Tibial nerve (tissue), 4 donors: ENCODE measurements at regions not wholly inside any gene's neighbourhood (a gene's known extent, or its start where the extent isn't known, plus 50 kb on each side); places are given as distances from the start of the nearest gene placed in this dataset.

ENCODE experiments used
- DNase-seq, 2 donors: peaks; one replicate each; pipeline ENCODE4 v3.0.0-alpha.2; 2019; ENCODE audit warnings: low spot score in 2 of 2
- H3K27ac ChIP-seq, 4 donors: fragments of 200-600 bp; sonication (generic) in 3 of 4; one replicate each; pipeline ENCODE4 v1.5.1; 2017 to 2019; ENCODE audit warnings: mild to moderate bottlenecking in 1 of 4
- H3K27me3 ChIP-seq, 2 donors: fragments of 200-600 bp; sonication (generic) in 1 of 2; one replicate each; pipeline versions ENCODE4 v1.5.1 to v1.6.0; 2017 to 2019
- H3K36me3 ChIP-seq, 3 donors: fragments of 200-600 bp; sonication (generic); one replicate each; pipeline ENCODE4 v1.5.1; 2018 to 2019
- H3K4me1 ChIP-seq, 4 donors: fragments of 200-600 bp; sonication (generic) in 3 of 4; one replicate each; pipeline ENCODE4 v1.5.1; 2017 to 2019
- H3K4me3 ChIP-seq, 4 donors: fragments of 200-600 bp; sonication (generic) in 3 of 4; one replicate each; pipeline ENCODE4 v1.5.1; 2017 to 2019; ENCODE audit warnings: mild to moderate bottlenecking in 1 of 4, moderate library complexity in 1 of 4
- H3K9me3 ChIP-seq, 4 donors: fragments of 200-600 bp; sonication (generic) in 3 of 4; one replicate each; pipeline ENCODE4 v1.5.1; 2017 to 2019
- EP300 ChIP-seq, 2 donors: sonication (generic); formaldehyde crosslinking; IDR thresholded peaks; one replicate each; pipeline ENCODE4 v1.6.1; 2017; ENCODE audit warnings: antibody characterized with exemption in 2 of 2, mild to moderate bottlenecking in 1 of 2
- POLR2A ChIP-seq, 2 donors: fragments of 450-650 bp; IDR thresholded peaks; one replicate each; pipeline ENCODE4 v1.6.1; 2017; ENCODE audit warnings: antibody characterized with exemption in 2 of 2, mild to moderate bottlenecking in 2 of 2, moderate library complexity in 2 of 2
- WGBS, 2 donors: methylation state at CpG; one replicate each; pipeline ENCODE4 v1.1.5; 2018; 5-methylcytosine and 5-hydroxymethylcytosine counted together
- TF ChIP-seq, protein P1 (sequence below), 5 experiments: fragments of 200-600 bp in 3 of 5; fragments of 450-650 bp in 2 of 5; sonication (generic) in 3 of 5; IDR thresholded peaks; one replicate each; pipeline ENCODE4 v1.5.1; 2016 to 2019; ENCODE audit warnings: antibody characterized with exemption in 5 of 5, mild to moderate bottlenecking in 3 of 5, moderate library complexity in 2 of 5

DNA sequence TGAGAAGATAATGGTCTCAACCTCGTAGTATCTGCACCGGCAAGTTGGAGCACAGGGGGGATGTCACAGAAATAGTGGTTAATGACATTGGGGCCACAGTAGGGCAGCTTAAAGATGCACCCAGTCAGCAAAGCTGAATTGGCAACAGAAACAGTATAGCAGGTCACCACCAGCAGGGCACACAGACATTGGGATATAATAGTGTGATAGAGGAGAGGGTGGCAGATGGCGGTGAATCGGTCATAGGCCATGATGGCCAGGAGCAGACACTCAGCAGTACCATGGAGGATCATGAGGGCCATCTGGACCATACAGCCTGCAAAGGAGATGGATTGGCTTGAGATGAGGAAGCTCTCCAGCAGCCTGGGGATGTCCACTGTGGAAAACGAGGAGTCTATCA, 106.0 kb upstream of the OR9Q1 start:
- no peaks in the 10 kb centered on the region for H3K27me3 ChIP-seq
- no peak overlapping the region for H3K4me3 ChIP-seq
- H3K36me3 ChIP-seq = no peaks in the 10 kb centered on the region
- H3K4me1 ChIP-seq = no peaks in the 10 kb centered on the region
- no peak overlapping the region for H3K27ac ChIP-seq
- H3K9me3 ChIP-seq = peaks cover 0 to 16% (median 0%) of the 10 kb centered on the region in 4 donors
- TF ChIP-seq POLR2A (IDR thresholded peaks at IDR 0.05) (no peak), EP300 (IDR thresholded peaks at IDR 0.05) (no peak)
- TF ChIP-seq, protein P1, sequence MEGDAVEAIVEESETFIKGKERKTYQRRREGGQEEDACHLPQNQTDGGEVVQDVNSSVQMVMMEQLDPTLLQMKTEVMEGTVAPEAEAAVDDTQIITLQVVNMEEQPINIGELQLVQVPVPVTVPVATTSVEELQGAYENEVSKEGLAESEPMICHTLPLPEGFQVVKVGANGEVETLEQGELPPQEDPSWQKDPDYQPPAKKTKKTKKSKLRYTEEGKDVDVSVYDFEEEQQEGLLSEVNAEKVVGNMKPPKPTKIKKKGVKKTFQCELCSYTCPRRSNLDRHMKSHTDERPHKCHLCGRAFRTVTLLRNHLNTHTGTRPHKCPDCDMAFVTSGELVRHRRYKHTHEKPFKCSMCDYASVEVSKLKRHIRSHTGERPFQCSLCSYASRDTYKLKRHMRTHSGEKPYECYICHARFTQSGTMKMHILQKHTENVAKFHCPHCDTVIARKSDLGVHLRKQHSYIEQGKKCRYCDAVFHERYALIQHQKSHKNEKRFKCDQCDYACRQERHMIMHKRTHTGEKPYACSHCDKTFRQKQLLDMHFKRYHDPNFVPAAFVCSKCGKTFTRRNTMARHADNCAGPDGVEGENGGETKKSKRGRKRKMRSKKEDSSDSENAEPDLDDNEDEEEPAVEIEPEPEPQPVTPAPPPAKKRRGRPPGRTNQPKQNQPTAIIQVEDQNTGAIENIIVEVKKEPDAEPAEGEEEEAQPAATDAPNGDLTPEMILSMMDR (IDR thresholded peaks at IDR 0.05) = no peak
- 67 to 84% methylated on average over 5 of the region's 5 CpGs for WGBS, 2 donors
- no peak for DNase-seq

DNA sequence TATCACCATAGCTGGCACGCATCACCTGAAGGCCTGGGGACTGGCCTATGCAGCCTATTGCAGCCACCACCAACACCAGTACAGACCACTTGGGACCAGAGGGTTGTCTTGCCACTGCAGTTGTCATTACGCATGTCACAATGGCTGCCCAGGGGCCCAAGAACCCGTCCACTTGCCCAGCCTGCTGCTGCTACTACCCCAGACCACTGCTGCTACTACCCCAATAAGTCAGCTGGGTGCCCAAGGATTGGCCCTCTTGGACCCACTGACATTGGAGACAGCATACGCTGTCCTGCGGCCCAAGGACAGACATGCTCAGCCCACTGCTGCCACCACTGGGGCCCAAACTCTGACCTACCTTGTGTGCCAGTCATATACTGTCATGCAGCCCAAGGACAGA, 102.7 kb upstream of the OR9Q1 start:
- TF ChIP-seq POLR2A (IDR thresholded peaks at IDR 0.05) = no peak
- TF ChIP-seq EP300 (IDR thresholded peaks at IDR 0.05) = no peak
- TF ChIP-seq, protein P1 (IDR thresholded peaks at IDR 0.05) = no peak
- DNase-seq = no peak
- 80 to 100% methylated on average over 1 to 4 of the region's 5 CpGs for WGBS, 2 donors
- Histone ChIP-seq H3K27ac (no peak overlapping the region), H3K9me3 (peaks cover 0 to 13% (median 0%) of the 10 kb centered on the region in 4 donors), H3K4me1 (no peaks in the 10 kb centered on the region), H3K27me3 (no peaks in the 10 kb centered on the region), H3K4me3 (no peak overlapping the region), H3K36me3 (no peaks in the 10 kb centered on the region)

DNA sequence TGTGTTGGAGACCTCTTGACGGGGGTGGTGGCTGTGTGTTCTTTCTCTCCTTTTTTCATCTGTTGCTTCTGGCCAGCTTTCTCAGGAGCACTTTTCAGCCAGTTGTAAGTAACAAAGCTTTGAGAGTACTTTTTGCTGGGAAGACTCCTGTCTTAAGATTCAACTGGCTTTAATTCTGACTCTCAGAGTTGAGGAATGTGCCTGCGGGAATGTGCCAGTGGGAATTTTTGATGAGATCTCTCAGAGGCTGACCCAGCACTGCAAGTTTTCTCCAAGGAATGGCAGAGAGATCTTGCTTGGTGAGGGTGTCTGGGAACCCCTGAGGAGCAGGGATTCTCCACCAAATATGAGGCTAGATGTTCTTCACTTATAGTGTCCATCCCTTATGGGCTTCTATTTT, 91.6 kb upstream of the OR9Q1 start:
- H3K36me3 ChIP-seq = no peaks in the 10 kb centered on the region
- TF ChIP-seq, protein P1 (IDR thresholded peaks at IDR 0.05) = no peak
- TF ChIP-seq POLR2A (IDR thresholded peaks at IDR 0.05) = no peak
- TF ChIP-seq EP300 (IDR thresholded peaks at IDR 0.05) = no peak
- no peak for DNase-seq
- no peaks in the 10 kb centered on the region for H3K27me3 ChIP-seq
- H3K27ac ChIP-seq = no peak overlapping the region
- no peaks in the 10 kb centered on the region for H3K4me1 ChIP-seq
- no peak overlapping the region for H3K4me3 ChIP-seq
- 86 to 88% methylated on average over 2 of the region's 2 CpGs for WGBS, 2 donors
- H3K9me3 ChIP-seq = no peaks in the 10 kb centered on the region

DNA sequence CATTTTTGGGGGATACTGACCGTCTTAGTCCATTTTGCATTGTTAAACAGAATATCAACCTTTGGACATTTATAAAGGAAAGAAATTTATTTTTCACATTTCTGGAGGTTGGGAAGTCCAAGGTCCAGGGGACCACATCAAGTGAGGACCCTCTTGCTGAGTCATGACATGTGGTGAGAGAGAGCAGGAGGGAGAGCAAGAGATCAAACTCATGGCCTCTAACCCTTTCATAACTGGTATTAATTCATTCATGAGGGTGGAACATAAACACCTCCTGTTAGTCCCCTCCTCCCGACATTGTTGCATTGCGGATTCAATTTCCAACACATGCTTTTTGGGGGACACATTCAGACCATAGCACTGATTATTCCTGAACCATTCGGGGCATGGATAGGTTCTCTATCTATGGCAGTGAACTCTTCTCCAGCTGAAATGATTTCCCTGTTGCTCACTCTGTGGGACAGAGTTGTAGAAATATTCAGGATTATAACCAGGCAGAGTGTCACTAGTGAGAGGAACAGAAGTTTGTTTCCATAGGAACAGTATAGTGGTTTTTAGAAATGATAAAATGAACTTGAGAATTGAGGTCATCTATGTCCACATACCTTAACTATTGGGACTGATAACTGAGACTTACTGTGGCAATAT, 88.2 kb upstream of the OR9Q1 start:
- H3K4me3 ChIP-seq = no peak overlapping the region
- TF ChIP-seq POLR2A (IDR thresholded peaks at IDR 0.05) (no peak), EP300 (IDR thresholded peaks at IDR 0.05) (no peak)
- TF ChIP-seq, protein P1 (IDR thresholded peaks at IDR 0.05) = no peak
- 82 to 94% methylated on average over 4 of the region's 4 CpGs for WGBS, 2 donors
- no peaks in the 10 kb centered on the region for H3K9me3 ChIP-seq
- no peak overlapping the region for H3K27ac ChIP-seq
- H3K36me3 ChIP-seq = no peaks in the 10 kb centered on the region
- H3K4me1 ChIP-seq = no peaks in the 10 kb centered on the region
- DNase-seq = no peak
- no peaks in the 10 kb centered on the region for H3K27me3 ChIP-seq

DNA sequence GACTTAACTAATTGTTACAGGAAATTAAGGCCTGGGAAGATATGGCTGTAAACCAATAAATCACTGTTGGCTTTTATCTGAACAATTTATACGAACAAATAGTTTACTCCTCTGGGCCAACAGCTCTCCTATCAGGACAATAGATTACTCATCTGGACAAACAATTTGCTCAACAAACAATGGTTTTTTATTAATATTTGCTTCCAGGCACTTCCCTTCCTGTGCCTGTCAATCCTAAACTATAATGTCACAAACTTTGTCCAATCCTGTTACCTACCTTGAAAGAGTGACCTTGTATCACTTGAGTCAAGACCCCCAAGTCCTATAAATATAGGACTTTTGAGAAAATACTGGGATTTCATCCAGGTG, 87.6 kb upstream of the OR9Q1 start:
- H3K27ac ChIP-seq = no peak overlapping the region
- DNase-seq = no peak
- TF ChIP-seq POLR2A (IDR thresholded peaks at IDR 0.05) (no peak), EP300 (IDR thresholded peaks at IDR 0.05) (no peak)
- TF ChIP-seq, protein P1 (IDR thresholded peaks at IDR 0.05) = no peak
- 65 to 71% methylated on average over 1 of the region's 1 CpG for WGBS, 2 donors
- no peaks in the 10 kb centered on the region for H3K9me3 ChIP-seq
- H3K4me1 ChIP-seq = no peaks in the 10 kb centered on the region
- no peaks in the 10 kb centered on the region for H3K36me3 ChIP-seq
- no peaks in the 10 kb centered on the region for H3K27me3 ChIP-seq
- no peak overlapping the region for H3K4me3 ChIP-seq
